HG03108 (cell line): ENCODE measurements at regions not wholly inside any gene's neighbourhood (a gene's known extent, or its start where the extent isn't known, plus 50 kb on each side); places are given as distances from the start of the nearest gene placed in this dataset.

Source experiments
- ATAC-seq: cut with Tn5 transposase; IDR thresholded peaks from one replicate; pipeline ENCODE4 v1.9.1; 2021; ENCODE audit warnings: moderate library complexity; ENCODE audit not compliant: unreplicated experiment

DNA sequence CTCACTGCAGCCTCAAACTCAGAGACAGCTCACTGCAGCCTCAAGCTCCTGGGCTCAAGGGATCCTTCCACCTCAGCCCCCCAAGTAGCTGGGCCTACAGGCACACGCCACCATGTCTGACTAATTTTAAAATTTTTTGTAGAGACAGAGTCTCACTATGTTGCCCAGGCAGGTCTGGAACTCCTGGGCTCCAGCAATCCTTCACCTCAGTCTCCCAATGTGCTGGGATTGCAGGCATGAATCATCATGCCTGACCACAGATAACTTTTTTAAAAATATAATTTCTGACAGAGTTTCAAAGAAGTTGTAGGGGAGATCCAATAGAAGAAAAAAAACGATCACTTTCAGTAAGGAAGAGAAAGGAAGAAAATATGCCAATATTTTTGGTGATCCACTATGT is 189.7 kb upstream of the CDKN3 start:
- no peak for ATAC-seq

DNA sequence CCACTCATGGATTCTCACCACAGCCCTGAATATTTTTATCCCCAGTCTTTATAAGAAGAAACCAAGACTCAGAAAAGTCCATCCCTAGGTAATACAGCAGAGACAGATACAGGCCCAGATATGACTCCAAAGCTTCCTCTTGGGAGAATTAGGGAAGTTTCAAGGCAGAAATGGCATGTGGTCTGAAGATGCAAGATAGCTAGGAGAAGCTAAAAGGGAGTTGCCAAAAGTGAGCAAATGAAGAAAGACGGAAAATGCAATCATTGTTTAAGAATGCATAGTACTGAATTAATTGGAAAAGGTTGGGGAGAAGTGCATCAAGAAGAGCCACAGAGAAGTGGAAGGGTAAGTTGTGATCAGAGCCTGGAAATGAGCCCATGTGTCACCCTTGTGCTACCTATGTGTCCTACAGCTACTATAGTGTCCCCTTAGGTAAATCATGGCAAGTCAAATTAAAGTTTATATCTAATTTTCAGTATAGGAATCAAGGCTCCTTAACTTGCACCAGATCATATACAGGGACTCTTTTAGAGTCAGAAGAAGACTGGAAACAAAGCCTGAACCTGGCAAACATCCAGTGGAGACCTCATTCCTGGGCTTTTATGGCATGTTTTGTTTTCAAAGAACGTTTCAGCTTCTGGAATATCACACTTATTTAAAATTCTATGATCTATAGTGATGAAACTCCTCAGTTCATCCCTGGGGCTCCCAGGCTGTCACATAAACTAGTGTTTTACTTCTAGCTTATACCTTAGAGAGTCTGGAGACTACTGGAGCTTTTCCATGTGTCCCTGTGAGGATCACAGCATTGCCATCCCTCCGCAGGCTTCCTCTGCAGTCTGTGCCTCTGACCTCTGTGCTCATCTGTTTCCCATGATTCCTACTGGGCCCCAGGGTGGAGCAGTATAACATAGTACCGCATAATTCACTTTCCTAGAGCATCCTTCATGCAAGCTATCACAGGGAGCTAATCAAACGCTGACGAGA is 189.0 kb upstream of the CDKN3 start:
- ATAC-seq, result no peak

DNA sequence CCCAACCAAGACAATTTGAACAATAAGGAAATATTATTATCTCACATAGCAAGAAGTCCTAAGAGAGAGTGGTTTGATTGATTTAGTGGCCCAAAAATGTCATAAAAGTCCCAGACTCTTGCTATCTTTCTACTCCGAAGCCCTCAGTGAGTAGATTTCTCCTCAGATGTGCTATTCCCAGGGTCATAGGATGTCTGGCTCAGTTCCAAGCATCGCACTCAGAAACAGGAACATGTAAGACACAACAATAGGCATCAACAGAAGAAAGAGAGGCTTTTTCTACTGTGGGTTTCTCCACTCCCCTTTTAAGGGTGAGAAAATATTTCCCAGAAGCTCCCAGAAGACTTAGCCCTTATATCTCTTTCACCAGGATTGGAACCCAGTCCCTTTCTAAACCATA is 188.1 kb upstream of the CDKN3 start:
- ATAC-seq, result no peak

DNA sequence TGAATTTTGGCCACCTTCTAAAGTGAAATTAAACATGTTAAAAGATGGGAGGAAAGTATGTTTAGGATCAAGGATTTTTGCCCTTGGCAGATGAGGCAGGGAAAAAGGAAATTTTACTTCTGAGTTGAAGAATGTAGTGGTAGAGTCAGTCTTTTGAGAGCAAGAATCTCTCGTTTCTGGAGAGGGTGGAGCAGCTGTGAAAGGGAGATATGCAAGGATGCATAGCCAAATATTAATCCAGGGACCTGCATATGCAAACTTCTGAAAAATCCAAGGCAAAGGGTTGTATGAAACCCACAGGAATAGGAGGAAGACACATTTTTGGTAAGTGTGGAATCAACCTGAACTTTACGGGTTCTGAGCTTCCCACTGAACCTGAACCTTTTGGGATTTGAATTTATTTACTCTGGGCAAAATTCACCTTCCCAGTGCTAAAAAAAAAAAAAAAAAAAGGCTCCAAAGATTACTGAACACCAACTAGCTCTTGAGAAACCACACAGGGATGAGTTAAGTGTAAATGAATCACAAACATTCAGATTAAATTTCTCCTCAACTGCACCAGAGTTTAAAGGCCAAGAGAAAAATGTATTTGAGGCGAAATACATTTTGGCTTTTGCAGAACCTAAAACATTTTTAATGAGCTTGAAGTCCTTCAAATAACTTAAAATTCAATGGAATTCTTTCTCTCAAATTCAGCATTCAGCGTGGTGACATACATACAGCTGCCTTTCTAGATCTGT is 187.1 kb upstream of the CDKN3 start:
- no peak for ATAC-seq

DNA sequence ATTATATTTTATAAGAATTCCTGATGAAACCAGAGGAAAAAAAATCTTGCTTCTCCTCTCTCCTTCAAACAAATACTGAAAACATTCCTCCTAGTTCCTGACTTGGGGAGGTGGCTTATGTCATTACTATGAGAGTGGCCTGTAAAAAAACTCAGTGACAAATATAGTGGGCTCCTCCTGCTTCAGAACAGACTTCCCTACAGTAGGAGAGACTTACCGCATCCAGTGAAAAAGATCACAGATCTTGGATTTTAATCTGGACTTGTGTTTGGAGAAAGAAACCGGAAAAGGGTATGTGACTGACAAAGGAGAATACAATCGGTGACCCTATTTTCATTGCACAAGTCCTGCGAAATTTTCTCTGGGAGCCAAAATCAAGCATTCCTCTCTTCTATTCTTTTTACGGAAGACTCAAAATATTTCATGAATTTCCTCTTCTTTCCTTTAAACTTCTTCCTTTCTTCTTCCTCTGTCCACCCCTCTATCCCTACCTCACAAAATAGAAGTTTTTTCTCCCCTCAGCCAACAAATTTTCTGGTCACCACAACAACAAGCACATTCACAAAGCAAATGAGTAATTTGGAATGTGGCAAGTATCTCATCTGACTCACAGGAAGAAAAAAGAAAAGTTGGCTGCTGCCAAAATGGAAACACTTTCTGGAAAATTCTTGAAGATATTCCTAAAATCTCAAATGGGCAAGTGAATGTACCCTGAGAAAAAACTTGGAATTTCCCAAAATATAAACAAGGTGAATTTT is 185.1 kb upstream of the CDKN3 start:
- no peak for ATAC-seq

DNA sequence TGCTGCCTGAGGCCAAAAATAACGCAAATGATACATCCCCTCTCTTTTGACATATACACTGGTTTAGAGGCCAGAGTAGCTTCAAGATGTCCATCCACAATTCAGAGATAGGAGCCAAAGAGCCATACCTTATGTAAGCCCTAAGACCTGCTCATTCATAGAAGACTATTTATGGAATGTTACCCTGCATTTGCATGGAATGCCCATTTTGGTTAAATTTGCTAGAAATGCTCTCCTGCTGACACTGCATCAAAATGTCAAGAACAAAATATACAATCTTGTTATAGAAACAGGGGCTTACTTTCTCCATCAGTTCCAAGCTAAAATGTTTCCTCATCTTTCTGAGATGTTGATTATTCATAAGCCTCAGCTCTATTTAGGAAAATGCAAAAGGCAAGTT is 183.3 kb upstream of the CDKN3 start:
- ATAC-seq, result no peak

DNA sequence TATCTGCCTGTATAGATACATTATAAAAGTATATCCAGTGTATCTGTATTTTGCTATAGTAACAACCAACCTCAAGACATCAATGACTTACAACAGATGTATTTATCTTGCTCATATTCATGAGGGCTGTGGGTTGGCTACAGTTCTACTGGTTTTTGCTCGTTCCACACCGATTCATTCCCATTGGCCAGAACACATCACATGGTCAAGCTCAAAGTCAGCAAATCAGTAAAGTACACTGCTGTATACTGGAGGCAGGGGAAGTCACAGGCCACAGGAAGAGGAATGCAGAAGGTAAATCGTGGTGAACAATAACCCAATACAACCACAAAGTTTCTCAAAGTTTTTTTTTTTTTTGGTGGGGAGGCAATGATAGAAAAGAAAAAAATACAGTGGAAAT is 180.0 kb upstream of the CDKN3 start:
- ATAC-seq, result no peak

DNA sequence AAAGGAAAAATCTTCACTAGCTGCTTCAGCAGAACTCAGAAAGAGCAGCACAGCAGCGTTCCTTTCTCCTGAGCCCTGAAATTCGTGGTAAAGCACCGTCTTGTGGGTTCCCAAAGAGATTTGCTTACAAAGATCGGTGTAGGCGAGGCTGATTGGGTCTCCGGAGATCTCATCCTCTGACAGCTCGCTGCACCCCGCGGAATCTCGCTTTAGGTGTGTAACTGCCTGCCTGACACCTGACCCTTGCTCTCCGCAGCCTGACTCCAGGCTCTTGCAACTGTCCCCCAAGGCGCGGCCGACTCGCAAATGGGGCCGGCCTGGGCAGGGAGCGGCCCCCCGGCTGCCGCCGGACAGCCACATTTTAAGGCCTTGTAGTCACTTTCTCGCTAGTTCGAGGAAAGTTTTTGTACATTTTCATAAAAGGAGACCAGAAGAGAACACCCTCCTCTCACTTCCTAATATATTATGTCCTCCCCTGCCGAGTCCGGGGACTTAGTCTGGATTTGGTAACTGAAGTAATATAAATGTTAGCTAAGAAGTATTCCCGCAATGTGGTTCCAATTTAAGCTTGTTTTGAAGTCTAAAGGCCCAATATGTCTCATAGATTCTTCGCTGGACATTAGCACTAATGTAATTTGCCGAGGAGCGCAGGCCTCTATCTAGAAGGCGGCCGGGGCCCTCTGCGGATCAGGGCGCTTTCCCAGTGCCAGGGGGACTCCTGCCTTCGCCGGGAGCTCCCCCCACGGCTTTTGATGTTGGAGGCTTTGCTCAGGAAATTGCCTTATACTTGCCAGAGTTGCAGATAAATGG is 177.3 kb upstream of the CDKN3 start:
- no peak for ATAC-seq

DNA sequence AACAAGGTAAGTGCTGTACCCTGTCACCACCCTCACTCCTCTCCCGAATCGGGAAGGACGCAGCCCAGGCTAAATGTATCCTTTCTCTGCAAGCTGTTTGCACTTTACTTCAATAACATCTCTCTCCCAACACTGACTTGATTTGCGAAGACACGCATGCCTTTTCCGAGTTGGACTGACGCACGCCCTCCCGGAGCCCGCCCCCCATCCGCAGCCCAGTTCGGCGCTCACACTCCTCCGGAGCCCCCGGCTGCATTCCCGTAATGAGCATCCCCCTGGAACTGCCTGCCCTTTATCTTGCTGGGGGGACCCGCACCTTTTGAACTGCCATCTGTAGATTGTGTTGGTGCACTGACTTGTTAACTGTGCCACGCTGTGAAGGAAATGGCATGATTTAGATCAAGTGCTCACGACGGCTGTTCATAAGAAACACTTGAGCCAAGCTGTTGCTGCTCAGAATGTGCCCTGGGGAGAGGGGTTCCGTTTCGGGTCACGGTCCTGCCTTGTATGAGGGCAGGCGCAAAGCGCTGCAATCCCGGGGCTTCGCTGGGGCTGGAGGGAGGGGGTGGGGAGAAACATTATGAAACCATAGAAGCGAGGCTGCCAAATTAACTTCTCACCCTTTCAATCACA is 176.6 kb upstream of the CDKN3 start:
- no peak for ATAC-seq

DNA sequence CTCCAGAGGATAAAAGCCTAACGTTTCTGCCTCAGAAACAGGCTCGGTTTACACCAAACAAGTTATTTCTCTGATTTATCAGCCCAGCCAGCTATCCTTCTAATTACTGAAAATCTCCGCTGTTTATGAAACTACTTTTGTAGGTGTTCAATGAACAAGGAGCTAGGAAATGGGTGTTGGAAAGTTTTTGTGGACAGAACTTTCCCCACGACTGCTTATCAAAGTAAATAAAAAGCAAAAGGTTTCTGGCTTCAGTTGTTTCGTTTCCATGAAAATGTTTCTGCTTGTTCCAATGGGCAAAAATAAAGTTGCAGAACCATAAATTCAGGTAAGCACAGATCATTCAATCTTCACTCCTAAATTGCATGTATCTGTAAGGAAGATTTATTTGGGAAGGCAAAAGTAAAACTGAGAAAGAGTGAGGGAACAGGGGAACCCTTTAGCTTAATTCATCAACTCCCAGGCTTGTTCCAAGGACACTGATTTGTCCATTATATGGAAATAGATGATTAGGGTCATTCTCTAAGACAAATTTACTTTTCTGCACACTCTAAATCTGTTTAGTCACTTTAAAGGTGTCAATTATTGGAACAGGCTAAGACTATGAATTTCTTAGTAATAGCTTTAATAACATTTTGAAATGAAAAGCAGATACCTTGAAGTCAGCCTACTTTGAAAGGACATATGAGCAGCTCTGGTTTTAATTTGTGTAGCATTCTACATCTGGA is 175.9 kb upstream of the CDKN3 start:
- no peak for ATAC-seq

DNA sequence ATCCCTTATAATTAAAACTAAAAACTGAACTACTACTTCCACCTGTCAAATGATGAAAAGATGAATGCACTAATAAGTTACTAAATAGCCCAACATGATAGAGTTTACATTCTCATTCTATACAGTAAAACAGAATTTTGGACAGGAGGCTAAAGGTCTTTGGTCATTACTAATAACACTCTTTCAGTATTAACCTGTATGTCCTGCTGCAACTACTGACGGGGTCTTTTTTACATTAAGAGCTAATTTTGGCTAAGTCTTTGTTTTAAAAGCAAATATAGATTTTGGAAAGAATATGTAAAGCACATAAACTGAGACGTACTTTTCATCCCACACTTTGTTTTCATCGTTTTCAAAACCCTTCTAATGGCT is 175.4 kb upstream of the CDKN3 start:
- no peak for ATAC-seq

DNA sequence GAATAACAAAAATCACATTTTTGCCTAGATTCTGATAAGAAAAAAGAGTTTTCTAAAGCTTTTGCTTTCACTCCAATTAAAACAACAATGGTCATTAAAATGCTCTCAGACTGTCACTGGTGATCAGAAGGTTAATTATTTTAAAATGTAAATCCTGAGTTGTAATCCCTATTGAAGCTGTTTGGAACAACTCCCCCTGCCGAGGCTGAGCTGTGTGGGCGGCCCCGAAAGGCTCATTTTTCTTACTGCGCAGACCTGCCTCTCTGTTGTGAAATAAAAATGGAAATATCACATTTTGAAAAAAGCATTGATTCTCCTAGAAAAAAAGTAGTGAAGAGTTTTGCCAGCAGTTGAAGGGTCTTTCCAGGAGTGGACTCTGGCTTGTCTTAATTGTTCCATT is 174.8 kb upstream of the CDKN3 start:
- no peak for ATAC-seq

DNA sequence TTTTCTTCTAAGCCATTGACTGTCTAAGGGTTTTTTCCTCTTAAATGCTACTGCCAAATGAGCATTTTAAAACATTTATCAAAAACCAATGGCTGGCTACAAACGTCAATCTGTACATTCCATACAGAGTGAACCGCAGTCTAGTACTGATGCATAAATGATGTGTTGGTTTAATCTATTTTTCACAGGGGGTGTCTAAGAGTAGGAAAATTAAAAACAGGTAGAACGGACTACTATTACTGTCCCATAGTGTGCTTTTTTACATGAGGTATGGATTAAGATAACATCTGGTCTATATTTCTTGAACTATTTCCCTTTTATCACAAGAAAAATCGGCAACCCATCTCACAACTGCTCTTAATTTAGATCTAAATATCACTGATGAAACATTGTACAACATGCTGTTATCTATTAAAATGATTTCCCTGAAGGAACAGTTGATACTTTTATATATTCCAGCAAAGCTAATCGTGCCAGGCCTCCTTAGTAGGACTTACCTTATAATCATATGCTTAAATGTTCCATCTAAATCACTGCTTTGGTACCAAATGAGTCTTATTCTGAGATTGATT is 172.9 kb upstream of the CDKN3 start:
- ATAC-seq, result no peak

DNA sequence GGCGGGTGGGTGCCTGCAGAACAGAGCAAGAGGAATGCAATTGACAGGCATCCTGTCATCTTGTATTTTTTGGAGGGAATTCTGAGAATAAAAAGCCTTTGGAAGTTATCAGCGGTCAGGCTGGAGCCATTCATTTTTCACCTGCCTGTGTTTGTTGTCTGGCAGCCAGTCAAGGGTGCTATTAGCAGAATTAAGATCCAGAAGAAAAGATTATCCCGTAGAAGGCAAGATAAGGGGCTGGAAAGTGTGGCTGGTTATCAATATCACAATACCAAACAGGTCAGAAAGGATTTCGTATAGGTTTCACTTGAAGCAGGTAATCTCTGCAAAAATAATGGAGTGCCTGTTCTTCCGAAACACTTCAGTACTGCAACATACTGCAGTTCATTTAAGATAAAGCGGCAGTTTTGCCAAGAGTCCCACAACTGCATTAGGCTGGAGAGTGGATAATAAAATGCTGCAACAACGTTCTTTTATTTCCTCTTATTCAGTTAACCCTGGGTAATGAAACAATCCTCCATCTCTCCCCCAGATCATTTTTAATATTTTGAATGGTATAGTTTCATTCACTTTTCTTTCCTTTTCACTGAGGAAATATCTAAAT is 171.2 kb upstream of the CDKN3 start:
- ATAC-seq, result no peak

DNA sequence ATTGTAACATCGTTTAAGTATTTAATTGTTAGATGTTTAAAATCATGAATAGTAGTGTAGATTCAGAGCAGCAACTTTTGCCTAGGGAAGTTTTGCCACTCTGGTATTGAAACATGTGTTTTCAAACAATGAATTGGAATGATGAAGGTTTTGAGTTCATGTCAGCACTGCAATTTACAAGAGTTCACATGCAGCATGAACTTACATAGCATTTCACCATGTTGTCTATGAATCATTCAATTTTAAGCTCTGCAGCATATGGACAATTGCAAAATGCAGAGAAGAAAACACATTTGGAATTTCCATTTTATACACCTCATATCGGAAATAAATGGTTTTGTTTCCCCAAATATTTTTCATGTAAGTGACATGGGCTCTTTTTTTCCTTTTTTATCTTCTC is 170.7 kb upstream of the CDKN3 start:
- no peak for ATAC-seq

DNA sequence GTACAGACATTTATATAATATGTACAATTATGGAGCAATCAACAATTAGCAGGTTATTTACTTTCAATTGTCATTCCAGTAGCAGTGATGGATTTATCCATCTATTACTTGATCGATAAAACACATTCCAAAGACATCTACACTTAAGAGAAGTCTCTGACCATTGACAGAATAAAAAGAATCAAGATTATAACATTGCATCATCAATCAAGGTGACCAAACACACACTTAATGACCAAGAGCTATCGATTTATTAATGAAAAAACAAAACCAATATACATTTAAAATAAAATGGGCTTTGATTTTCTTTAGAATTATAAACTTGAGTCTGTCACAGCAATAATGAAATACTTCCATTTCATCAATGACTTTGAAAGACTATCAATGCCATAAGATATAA is 170.2 kb upstream of the CDKN3 start:
- no peak for ATAC-seq

DNA sequence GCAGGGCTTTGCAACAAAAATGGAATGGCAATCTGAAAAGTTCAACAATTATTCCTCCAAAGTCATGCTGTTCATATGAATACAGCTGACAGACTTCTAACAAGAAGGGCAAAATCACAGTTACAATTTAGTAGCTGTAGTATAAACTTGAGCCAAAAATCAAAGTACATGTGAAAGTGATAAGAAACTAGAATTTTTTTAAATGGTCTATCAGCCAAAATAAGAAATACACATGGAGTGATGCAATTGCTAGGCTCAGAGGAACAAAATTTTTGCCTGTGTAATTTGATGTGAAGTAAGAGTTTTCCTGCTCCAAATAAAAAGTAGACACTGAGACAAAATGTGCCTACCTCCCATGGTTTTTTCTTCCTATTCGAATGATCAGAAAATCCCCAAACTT is 167.7 kb upstream of the CDKN3 start:
- ATAC-seq, result no peak

DNA sequence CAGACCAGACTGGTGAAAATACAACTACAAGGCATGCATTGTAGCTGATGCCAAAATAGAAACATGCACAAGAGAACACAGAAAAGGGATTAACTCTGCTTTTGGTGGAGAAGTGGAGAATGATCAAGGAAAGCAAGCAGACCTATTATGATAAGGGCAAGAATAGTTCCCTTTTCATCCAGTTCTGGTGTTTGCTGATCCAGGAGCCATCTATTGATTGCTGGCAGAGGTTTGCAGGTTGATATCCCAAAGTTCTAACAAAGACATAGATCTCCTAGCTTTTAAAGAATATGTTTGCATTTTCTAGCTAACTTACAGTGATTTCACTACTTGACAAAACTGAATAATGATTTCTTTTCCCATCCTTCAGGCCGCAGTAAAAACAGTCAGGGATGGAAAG is 166.2 kb upstream of the CDKN3 start:
- no peak for ATAC-seq

DNA sequence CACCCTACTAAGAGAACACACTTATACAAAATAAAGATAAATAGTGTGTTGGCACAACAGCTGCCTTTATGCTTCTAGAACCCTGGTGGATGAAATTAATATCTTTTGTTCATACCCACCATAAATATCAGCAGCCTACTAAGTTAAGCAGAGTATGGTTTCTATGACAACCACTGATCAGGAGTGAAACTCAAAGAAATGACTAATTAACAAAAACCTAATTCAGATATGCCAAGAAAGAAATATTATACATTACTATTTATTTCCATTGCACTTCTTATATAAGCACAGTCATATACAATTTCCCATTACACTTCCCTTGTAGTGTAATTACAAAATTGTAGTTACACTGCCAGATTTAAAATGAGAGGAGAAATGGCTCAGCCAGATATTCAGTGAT is 164.1 kb upstream of the CDKN3 start:
- no peak for ATAC-seq
